ENCODE measurements at regions not wholly inside any gene's neighbourhood (a gene's known extent, or its start where the extent isn't known, plus 50 kb on each side); places are given as distances from the start of the nearest gene placed in this dataset.

GRCh38 chr2:160941290-160941846, 218.9 kb upstream of the TANK start:
- no peak for DNase-seq (ENCODE audit: low read depth in 2 of 3, low spot score in 1 of 3)

GRCh38 chr2:160942476-160943142, 217.6 kb upstream of the TANK start:
- DNase-seq (ENCODE audit: low read depth in 2 of 3, low spot score in 1 of 3), result no peak

GRCh38 chr2:160943414-160943813, 216.8 kb upstream of the TANK start:
- no peak for DNase-seq (ENCODE audit: low read depth in 2 of 3, low spot score in 1 of 3)

DNA sequence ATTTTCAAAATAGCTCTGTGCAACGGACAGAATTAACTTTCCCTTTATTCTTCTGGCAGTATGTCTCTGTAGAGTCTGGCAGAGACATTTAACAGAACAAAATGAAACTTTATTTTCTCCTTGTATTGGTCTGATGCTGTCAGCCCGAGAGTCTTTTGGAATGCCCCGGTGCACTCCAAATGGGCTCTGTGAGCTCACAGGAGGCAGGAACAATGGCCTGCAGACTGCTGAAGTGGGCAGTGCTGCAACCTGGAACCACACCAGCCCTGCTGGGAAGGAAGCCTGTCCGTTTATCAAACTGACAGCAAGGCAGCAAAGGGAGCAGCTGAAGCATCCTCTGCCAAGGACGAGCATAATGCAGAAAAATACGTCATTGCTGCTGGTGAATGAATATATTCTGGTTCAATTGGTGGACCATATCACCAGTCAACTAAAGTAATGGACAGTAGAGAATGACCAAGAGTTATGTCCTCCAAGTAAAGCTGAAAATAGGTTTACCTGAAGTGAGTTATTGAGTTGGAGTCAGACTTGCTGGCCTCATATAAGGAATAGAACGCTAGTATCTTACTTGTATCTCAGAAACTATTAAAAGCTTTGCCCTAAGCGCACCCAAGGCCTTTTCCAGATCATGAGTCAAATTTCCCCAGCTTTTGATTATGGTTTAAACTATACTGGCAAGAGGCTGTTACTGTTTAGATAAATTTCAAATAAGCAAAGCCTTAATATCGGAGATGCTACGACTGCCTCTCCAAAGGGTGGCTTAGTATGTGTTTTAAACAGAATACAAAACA, 207.6 kb upstream of the TANK start:
- DNase-seq (ENCODE audit: low read depth in 2 of 3, low spot score in 1 of 3), result no peak

DNA sequence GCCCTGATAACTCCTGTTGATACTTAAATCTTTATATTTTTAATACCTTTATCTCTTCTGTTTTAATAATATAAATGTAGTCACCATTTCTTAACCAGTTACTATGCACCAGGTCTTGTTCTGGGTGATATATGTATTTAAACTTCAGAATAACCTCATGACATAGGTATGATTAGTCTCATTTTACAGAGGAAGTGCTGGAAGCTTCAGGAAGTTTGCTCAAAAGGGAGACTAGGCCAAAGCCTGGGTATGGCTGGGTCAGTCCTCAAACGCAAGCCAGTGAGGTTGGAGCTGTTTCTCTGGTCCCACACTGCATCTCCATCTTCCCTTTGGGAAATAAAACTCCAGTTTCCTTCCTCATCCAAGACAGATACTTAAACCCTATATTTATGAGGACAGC, 204.7 kb upstream of the TANK start:
- no peak for DNase-seq (ENCODE audit: low read depth in 2 of 3, low spot score in 1 of 3)

DNA sequence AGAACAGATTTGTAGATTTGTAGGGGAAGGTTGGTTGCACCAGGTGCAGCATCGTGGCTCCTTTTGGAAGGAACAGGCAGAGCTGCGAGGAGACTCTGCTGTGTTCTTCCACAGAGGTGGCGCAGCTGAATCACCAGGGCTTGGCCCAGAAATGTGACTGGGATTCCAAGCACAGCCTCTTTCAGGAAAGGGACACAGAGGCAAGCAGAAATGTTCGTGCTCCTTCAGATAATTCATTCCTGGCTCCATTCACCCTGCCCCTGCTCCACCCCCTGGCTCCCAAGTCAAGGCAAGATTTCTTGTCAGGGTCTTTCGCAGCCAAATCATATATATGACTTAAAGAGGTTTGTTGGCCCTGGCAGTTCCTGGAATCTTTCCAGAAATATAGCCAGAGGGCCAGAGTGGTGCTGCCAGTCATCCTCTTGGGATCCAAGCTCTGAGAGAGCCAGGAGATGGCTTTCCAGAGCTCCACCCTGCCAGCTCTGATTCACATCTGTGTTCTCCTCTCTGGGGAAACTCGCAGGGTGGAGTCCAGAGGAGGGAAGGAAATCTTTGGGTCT, 203.9 kb upstream of the TANK start:
- no peak for DNase-seq (ENCODE audit: low read depth in 2 of 3, low spot score in 1 of 3)

DNA sequence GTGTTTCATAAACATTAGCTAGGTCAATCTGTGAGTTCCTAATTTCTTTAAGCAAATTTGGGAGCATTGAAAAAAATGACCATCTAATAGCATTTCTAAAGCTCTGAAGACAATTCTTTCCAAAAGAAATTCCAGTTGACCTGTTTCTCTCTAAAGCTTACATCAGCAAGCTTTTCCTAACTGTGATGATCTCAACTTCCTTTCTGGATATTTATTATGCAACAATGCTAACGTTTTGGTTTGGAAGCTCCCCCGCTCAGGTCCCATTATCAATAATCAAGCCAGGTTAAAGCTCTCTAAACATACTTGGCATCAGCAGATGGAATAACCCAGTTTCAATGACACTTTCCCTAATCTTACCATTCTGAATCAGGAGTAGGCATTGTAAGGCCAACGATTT, 196.3 kb upstream of the TANK start:
- DNase-seq (ENCODE audit: low read depth in 2 of 3, low spot score in 1 of 3), result no peak

- DNase-seq (ENCODE audit: low read depth in 2 of 3, low spot score in 1 of 3), result no peak
Observed at GRCh38 chr2:160967523-160967922, 192.7 kb upstream of the TANK start.

DNA sequence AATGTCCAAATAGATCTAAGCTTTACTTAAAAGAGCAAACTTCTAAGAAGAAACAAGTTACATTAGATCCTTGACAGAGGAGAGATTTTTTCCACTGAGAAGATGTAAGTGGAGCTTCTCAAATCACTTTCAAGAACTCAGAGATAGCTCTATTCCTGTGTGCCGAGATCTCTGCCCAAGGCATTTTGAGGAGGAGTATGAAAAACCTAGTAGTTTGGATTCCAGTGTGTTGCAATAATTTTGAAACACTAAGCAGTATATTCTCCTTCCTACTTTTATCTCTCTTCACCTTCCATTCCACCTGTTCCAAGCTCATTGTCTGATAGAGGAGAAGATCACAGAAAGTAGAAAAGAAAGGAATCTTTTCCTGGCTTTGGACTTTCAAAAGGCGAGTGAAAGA, 192.0 kb upstream of the TANK start:
- DNase-seq (ENCODE audit: low read depth in 2 of 3, low spot score in 1 of 3), result no peak

- no peak for DNase-seq (ENCODE audit: low read depth in 2 of 3, low spot score in 1 of 3)
Observed at GRCh38 chr2:160970052-160970965, 189.9 kb upstream of the TANK start.

DNA sequence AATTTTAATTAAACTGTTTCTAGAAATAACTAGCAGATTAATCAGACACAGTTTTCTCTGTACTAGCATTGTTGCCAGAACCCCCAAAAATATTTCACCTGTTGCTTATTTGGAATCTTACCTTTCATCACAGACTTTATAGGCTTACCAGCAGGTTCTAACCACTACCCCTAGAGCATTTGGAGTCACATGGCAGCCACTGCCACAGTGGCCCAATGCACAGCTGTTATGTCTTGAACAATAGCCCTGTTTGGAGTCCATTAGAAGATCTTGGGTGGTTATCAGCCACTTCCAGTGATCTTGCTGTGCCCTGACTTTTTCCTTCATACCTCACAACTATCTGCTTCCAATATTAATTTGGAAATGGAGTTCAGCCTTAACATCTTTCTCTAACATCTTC, 186.2 kb upstream of the TANK start:
- DNase-seq (ENCODE audit: low read depth in 2 of 3, low spot score in 1 of 3), result no peak

DNA sequence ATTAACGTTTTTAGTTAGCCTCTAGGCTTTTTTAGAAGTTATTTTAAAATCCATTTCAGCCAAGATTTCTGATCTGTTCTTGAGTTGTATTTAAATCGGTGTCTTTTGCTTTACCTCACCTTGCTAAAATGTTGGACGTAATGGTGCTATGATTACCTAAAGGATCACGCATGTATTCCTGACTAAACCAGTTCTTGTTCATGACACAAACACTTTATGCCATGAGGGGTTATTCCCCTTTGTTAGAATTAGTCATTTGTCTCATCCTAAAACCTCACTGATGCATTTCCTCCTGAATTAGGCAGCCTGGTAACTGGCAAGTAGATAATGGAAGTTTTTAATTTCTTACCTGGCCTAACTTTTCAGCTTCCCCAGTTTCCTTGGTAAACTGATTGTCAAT, 185.4 kb upstream of the TANK start:
- DNase-seq (ENCODE audit: low read depth in 2 of 3, low spot score in 1 of 3), result no peak

- no peak for DNase-seq (ENCODE audit: low read depth in 2 of 3, low spot score in 1 of 3)
Observed at GRCh38 chr2:160976797-160977196, 183.4 kb upstream of the TANK start.

GRCh38 chr2:160977376-160977775, 182.9 kb upstream of the TANK start:
- DNase-seq (ENCODE audit: low read depth in 2 of 3, low spot score in 1 of 3), result no peak

- DNase-seq (ENCODE audit: low read depth in 2 of 3, low spot score in 1 of 3), result no peak
Observed at GRCh38 chr2:160977854-160978253, 182.4 kb upstream of the TANK start.

GRCh38 chr2:160984426-160985077, 175.7 kb upstream of the TANK start:
- no peak for DNase-seq (ENCODE audit: low read depth in 2 of 3, low spot score in 1 of 3)

GRCh38 chr2:160989778-160990177, 170.4 kb upstream of the TANK start:
- DNase-seq (ENCODE audit: low read depth in 2 of 3, low spot score in 1 of 3), result no peak

GRCh38 chr2:160993654-160994061, 166.6 kb upstream of the TANK start:
- no peak for DNase-seq (ENCODE audit: low read depth in 2 of 3, low spot score in 1 of 3)

GRCh38 chr2:160994141-160995002, 165.9 kb upstream of the TANK start:
- peak; percentile 46 to 92 (median 61) for DNase-seq (ENCODE audit: low read depth in 2 of 3, low spot score in 1 of 3)

- no peak for DNase-seq (ENCODE audit: low read depth in 2 of 3, low spot score in 1 of 3)
Observed at GRCh38 chr2:160996584-160996983, 163.6 kb upstream of the TANK start.
